Upper lobe of right lung (tissue), 1 donor: ENCODE measurements at regions not wholly inside any gene's neighbourhood (a gene's known extent, or its start where the extent isn't known, plus 50 kb on each side); places are given as distances from the start of the nearest gene placed in this dataset.

Experiments used
- ATAC-seq: fragments of 200-7000 bp; cut with Tn5 transposase; one replicate; pipeline ENCODE4 v1.9.1; 2020; ENCODE audit warnings: mild to moderate bottlenecking, moderate library complexity
- DNase-seq: peaks from one replicate; pipeline ENCODE4 v3.0.0-alpha.2; 2020
- H3K27ac ChIP-seq: fragments of 200-600 bp; one replicate; pipeline ENCODE4 v1.8.0; 2022
- H3K27me3 ChIP-seq: fragments of 200-600 bp; one replicate; pipeline ENCODE4 v1.8.0; 2022; ENCODE audit warnings: mild to moderate bottlenecking
- H3K36me3 ChIP-seq: fragments of 200-600 bp; one replicate; pipeline ENCODE4 v1.8.0; 2022
- H3K4me1 ChIP-seq: fragments of 200-600 bp; one replicate; pipeline ENCODE4 v1.8.0; 2022
- H3K4me3 ChIP-seq: fragments of 200-600 bp; one replicate; pipeline ENCODE4 v1.8.0; 2022; ENCODE audit warnings: mild to moderate bottlenecking
- H3K9me3 ChIP-seq: fragments of 200-600 bp; one replicate; pipeline ENCODE4 v1.8.0; 2022
- intact Hi-C: fragments of 100-400 bp; cut with DNase I; formaldehyde crosslinking; loops from one replicate; pipeline ENCODE4 v1.11.0; 2022
- TF ChIP-seq, protein P1 (sequence below): fragments of 200-600 bp; IDR thresholded peaks from one replicate; pipeline ENCODE4 v1.8.0; 2022; ENCODE audit warnings: antibody characterized with exemption
- donor health status: DM: no; HTN: yes; CAD: no; lungs with severe emphysema.

DNA sequence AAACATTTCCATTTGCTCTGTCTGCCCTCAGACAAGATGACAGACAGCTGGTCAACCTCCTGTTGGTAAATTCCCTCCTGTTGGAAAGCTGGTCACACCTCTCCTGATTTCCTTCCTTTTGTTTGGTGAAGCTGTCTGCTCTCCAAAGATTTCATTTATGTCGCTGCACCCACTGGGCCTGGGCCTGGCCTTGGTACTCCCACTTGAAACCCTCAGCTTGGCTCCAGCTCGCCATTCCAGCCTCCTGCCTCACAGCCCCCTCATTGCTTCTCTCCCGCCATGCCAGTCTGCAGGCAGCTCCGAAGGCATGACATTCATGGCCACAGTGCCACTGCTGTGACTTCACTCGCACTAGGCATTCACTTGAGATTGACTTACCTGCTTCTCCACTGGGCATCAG, 451.8 kb downstream of the VRK1 start:
- TF ChIP-seq, protein P1, sequence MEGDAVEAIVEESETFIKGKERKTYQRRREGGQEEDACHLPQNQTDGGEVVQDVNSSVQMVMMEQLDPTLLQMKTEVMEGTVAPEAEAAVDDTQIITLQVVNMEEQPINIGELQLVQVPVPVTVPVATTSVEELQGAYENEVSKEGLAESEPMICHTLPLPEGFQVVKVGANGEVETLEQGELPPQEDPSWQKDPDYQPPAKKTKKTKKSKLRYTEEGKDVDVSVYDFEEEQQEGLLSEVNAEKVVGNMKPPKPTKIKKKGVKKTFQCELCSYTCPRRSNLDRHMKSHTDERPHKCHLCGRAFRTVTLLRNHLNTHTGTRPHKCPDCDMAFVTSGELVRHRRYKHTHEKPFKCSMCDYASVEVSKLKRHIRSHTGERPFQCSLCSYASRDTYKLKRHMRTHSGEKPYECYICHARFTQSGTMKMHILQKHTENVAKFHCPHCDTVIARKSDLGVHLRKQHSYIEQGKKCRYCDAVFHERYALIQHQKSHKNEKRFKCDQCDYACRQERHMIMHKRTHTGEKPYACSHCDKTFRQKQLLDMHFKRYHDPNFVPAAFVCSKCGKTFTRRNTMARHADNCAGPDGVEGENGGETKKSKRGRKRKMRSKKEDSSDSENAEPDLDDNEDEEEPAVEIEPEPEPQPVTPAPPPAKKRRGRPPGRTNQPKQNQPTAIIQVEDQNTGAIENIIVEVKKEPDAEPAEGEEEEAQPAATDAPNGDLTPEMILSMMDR: no peak
- ATAC-seq: no peak
- DNase-seq: no peak
- intact Hi-C loops: no loop called here
- Histone ChIP-seq H3K36me3 (no peaks in the 10 kb centered on the region), H3K4me3 (no peak overlapping the region), H3K27ac (no peak overlapping the region), H3K9me3 (no peaks in the 10 kb centered on the region), H3K4me1 (no peaks in the 10 kb centered on the region), H3K27me3 (no peaks in the 10 kb centered on the region)

DNA sequence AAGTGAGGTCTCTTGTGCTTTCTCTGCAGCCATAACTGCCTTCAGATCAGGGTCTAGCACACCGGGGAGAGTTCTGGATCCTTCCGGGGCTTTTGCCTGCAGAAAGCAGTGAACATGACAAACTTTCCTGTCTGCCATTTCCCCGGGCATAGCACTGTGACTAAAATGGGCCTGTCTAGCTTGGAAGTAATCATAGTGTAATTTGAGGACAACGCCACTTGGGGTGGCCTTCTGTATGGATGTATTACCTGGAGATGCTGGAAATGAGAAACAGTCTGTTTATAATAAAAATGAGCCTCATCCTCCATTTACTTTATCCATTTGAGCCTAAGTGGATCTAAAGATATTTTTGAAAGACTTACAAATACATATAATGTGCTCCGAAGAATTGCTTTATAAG, 453.7 kb downstream of the VRK1 start:
- no peak overlapping the region for H3K27ac ChIP-seq
- ATAC-seq (no peak), DNase-seq (no peak)
- H3K4me1 ChIP-seq: no peaks in the 10 kb centered on the region
- H3K27me3 ChIP-seq: no peaks in the 10 kb centered on the region
- no peaks in the 10 kb centered on the region for H3K9me3 ChIP-seq
- TF ChIP-seq, protein P1: no peak
- intact Hi-C loops: no loop called here
- H3K4me3 ChIP-seq: no peak overlapping the region
- H3K36me3 ChIP-seq: no peaks in the 10 kb centered on the region

GRCh38 chr14:97251491-97252155, 454.4 kb downstream of the VRK1 start:
- H3K9me3 ChIP-seq: no peaks in the 10 kb centered on the region
- TF ChIP-seq, protein P1: no peak
- no peaks in the 10 kb centered on the region for H3K27me3 ChIP-seq
- H3K4me3 ChIP-seq: no peak overlapping the region
- ATAC-seq (no peak), DNase-seq (no peak)
- H3K27ac ChIP-seq: no peak overlapping the region
- no peaks in the 10 kb centered on the region for H3K4me1 ChIP-seq
- H3K36me3 ChIP-seq: no peaks in the 10 kb centered on the region
- intact Hi-C loops: no loop called here

GRCh38 chr14:97253756-97254155, 456.6 kb downstream of the VRK1 start:
- no peak overlapping the region for H3K4me3 ChIP-seq
- intact Hi-C loops: no loop called here
- ATAC-seq: no peak
- no peak overlapping the region for H3K27ac ChIP-seq
- no peaks in the 10 kb centered on the region for H3K4me1 ChIP-seq
- DNase-seq: no peak
- H3K9me3 ChIP-seq: no peaks in the 10 kb centered on the region
- TF ChIP-seq, protein P1: no peak
- H3K27me3 ChIP-seq: no peaks in the 10 kb centered on the region
- H3K36me3 ChIP-seq: no peaks in the 10 kb centered on the region

DNA sequence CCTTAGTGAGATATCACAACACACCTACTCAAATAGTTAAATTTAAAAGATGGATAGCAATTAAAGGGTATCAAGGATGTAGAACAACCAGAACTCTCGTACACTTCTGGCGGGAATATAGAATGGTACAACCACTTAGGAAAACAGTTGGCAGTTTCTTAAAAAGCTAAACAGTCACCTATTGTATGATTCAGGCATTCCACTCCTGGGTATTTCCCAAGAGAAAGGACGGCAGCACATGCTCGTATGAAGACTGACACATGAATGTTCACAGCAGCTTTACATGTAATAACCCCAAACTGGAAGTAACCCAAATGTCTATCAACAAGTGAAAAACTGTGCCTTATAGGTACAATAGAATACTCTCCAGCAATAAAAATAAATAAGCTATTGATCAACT, 465.2 kb downstream of the VRK1 start:
- Histone ChIP-seq H3K27ac (no peak overlapping the region), H3K9me3 (no peaks in the 10 kb centered on the region), H3K4me3 (no peak overlapping the region), H3K27me3 (no peaks in the 10 kb centered on the region), H3K4me1 (no peaks in the 10 kb centered on the region), H3K36me3 (no peaks in the 10 kb centered on the region)
- intact Hi-C loops: no loop called here
- DNase-seq: no peak
- TF ChIP-seq, protein P1: no peak
- ATAC-seq: no peak
